AG08396 (cell line): ENCODE measurements at regions not wholly inside any gene's neighbourhood (a gene's known extent, or its start where the extent isn't known, plus 50 kb on each side); places are given as distances from the start of the nearest gene placed in this dataset.

Source experiments
- DNase-seq: peaks from one replicate; pipeline ENCODE4 v3.0.0; 2012; ENCODE audit warnings: low spot score, mixed read lengths

DNA sequence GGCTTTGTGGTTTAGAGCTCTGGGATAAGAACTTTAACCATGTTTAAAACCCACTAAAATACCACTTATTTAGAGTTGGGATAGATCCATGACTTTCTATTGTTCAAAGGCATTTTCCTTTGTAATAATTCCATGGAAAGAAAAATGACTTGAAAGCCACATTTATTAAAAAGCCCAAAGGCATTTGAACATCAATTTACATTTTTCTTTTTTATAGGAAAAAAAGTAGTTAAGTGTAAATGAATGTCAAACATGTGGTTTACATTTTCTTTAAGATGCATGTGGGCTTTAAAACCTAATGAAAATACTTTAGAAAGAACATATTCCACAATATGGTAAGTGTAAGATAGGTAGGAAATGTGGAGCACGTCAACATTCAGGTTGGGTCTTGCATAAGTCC, 443.2 kb downstream of the TOX3 start:
- no peak for DNase-seq

DNA sequence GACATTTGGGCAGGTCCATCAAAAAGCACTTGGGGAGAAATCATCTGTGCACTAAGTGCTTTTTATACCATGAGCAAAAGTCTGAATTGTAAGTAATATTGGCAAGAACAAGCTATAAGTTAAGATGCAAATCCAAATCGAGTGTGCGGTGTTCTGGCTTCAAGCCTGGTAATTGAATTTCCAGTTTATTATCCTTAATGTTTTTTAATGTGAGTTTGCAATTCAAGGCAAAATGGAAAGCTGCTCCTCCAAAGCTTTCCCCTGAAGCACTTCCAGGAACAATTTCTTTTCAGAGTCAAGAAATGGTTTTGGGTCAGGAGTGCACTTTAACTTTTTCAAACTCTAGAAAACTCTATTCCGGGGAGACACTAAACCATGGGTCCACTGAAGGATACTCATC, 445.7 kb downstream of the TOX3 start:
- no peak for DNase-seq

DNA sequence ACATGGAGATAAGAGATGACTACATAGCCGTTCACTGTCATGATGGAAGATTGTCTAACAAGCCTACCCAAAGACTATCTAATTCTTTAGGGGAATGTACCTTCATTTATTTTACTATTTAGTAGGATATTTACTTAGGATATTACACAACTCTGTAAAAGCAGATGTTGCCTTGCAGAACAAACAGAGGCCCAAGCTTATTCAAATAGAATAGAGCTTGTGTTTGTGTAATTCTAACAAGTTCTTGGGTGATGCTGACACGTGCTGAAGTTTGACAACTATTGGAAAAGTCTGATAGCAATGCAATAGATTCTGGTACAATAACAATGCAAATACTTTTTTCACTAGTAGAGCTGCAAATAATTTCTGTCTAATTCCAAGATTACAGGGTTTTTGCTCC, 447.6 kb downstream of the TOX3 start:
- DNase-seq, result no peak

GRCh38 chr16:52095471-52095870, 451.5 kb downstream of the TOX3 start:
- no peak for DNase-seq

- DNase-seq, result no peak
Observed at GRCh38 chr16:52092126-52092525, 454.8 kb downstream of the TOX3 start.

- no peak for DNase-seq
Observed at GRCh38 chr16:52090080-52090479, 456.9 kb downstream of the TOX3 start.

DNA sequence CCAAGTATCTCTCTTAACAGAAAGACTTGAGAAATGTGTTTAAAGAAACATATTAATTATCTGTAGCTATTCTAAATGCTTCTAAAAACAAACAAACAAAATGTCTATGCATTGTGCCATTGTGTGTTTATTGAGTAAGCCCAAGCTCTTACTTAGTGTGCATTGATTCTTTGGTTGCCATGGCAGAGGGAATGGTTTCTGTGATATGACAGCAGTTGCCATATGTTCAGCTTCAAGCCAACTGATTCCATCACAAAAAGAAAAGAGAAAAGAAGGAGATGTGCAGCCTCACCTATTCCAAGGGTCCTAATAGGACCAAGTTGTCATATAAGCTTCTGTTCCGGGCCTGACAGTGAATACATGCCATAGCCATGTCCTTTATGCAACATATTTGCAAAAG, 457.5 kb downstream of the TOX3 start:
- no peak for DNase-seq

GRCh38 chr16:52086901-52087300, 460.0 kb downstream of the TOX3 start:
- DNase-seq, result no peak

GRCh38 chr16:52078716-52079655, 468.0 kb downstream of the TOX3 start:
- no peak for DNase-seq

DNA sequence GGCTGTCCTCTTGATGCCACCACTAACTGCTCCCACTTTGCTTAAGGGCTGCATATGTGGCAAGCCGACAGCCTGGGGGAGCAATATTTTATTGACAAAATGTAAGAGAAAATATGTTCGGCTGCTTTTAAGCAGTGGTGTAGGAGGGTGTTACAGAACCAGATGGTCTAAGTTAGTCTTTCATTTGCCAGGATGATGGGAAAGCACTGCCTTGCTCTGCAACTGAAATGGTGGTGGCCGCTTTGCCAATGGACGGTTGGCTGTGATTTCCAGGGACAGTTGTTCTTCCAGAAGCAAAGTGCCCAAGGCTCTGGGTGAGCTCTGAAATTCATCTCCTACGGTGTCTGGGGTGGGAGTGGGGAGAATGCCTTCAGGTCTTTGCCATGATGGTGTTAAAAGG, 469.3 kb downstream of the TOX3 start:
- DNase-seq, result no peak

DNA sequence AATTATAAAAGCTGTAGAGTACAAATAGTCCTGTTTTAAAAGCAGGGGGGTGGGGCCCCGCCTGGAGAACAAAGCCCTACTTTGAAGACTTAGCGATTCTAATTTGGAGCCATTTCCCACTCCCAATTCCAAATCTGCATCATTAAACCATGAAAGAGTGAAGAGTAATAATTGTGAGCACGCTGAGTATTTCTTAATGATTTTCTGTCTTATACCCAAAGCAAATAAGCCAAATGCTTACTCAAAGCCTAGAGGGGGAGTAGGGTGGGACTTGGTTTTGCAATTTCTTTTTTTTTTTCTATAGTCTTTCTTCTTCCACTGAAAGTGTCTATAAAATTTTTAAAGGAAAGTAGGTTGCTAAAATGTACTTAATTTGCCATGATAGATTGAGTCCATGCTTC, 470.1 kb downstream of the TOX3 start:
- no peak for DNase-seq

- DNase-seq, result no peak
Observed at GRCh38 chr16:52076332-52076731, 470.6 kb downstream of the TOX3 start.

DNA sequence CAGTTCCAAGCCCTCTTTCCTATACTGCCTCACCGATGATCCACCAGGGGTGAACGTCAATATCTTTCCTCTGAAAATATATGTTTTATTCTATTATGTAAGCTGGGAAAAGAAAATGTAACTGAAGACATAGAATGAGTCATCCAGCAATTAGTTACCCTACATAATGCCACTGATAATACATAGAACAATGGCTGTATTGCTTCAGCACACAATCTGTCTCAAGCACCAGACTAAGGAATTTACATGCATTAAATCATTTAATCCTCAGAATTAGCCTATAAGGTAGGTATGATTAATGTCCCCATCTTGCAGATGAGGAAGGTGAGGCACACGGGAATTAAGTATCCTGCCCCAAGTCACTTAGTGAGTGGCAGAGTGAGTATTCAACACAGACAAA, 472.8 kb downstream of the TOX3 start:
- DNase-seq, result no peak

- DNase-seq, result no peak
Observed at GRCh38 chr16:52073024-52073423, 473.9 kb downstream of the TOX3 start.

GRCh38 chr16:52071101-52071500, 475.8 kb downstream of the TOX3 start:
- DNase-seq, result no peak

DNA sequence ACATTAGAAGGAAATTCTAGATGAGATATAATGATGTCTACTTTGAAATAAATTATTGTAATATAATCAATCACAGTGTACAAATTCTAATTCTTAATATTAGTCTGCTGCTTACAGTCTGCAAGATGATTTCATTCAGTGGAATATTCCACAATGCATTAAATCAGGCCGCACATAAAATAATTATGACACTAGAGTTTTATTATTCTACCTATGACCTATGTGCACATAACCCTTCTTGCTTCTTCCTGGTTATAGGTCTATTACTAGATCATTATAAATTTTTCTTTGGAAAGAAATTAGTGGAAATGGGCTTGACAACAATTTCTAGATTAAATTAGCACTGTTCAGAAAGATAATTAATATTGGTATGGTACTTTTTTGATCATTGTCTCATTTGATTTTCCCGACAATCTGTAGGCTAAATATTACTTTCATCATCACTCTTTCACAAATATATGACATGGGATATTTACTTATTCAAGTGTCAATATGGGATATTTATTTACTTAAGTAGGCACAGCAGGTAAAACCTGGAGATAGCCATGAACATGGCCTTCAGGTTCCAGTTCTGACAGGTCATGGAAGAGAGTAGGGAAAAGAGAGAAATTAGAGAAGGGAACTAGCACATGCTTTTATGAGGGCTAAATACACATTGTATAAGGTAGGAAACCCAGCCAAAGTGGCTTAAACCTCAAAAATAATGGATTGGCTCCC, 476.4 kb downstream of the TOX3 start:
- DNase-seq, result no peak

- DNase-seq, result peak; percentile 13
Observed at GRCh38 chr16:52069866-52070265, 477.1 kb downstream of the TOX3 start.

DNA sequence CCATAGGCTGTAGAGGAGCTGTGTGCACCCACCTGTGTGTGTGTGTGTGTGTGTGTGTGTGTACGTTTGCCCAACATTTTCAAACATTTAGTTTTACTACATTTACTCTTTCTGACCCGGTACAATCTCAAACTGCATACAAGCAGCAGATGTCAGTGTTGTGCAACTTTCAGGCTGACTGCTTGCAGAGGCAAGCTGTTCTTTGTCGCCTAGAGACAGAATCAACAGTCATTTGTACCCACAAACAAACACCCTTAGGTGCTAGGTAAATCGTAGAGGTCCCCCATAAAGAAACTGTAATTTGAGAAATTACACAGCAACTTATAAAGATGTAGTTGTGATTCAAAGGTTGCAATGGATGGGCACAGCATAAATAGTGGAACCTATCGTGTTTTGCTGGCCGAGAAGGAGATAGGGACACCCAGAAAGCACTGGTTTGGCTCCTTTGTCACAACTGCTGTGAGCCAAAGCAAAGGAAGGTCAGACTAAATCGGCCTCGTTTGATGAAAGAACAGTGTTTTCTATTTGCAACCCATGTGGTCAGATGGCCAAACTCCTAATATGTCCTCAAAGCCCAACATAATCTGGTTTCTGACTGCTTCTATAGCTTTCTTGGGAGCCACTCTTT, 478.4 kb downstream of the TOX3 start:
- peak; percentile 9 for DNase-seq

GRCh38 chr16:52066962-52067361, 480.0 kb downstream of the TOX3 start:
- DNase-seq, result no peak

- DNase-seq, result no peak
Observed at GRCh38 chr16:52056259-52056658, 490.7 kb downstream of the TOX3 start.

DNA sequence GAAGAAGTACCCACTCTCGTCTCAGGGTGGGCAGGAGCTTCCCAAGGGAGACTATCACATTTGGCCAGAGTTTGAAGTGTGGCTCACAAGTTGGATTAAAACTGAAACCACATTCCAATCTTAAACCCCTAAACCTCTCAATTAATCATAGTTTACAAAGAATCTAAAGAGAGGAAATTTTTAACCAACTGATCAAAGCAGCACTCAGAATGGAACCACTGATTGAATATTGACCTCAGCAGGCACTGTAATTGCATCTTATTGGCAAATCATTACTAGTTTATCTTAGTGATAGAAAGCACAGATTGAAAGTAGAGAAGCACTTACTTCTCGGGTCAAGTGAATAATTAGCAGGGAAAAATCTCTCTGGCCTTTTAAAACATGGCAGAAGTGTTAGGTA, 491.6 kb downstream of the TOX3 start:
- DNase-seq, result no peak

DNA sequence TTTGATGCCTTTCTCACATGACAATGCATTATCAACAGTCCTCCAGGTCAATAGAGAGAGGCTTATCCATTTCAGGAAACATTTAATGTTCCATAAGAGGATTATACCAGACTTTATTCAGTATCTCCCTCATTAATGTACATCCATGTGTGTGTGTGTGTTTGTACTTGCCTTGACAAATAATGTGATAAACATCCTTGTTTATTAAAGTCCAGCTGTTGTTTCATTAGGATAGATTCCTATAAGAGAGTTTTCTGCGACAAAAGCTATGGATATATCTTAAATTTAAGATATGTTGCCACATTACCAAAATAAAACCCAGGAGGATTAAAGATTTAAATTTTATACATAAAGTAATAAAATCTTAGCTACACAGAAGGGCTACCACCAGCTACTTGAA, 492.6 kb downstream of the TOX3 start:
- no peak for DNase-seq

- DNase-seq, result no peak
Observed at GRCh38 chr16:52052818-52053217, 494.1 kb downstream of the TOX3 start.
